ENCODE measurements at regions not wholly inside any gene's neighbourhood (a gene's known extent, or its start where the extent isn't known, plus 50 kb on each side); places are given as distances from the start of the nearest gene placed in this dataset.

- no peak for DNase-seq (ENCODE audit: low read depth in 1 of 2, low spot score in 1 of 2)
- in situ Hi-C loops (cut with HindIII; ENCODE audit: low pct_unique_long_range_greater_than_20kb, low sequenced_read_pairs), result no loop called here
- TF ChIP-seq JUND (IDR thresholded peaks at IDR 0.05; ENCODE audit: low read depth), result no peak
Observed at GRCh38 chr2:21299411-21299810, 175.6 kb downstream of the TDRD15 start.

GRCh38 chr2:21301871-21302455 is 178.2 kb downstream of the TDRD15 start:
- no peak for TF ChIP-seq JUND (IDR thresholded peaks at IDR 0.05; ENCODE audit: low read depth)
- in situ Hi-C loops (cut with HindIII; ENCODE audit: low pct_unique_long_range_greater_than_20kb, low sequenced_read_pairs), result no loop called here
- no peak for DNase-seq (ENCODE audit: low read depth in 1 of 2, low spot score in 1 of 2)

DNA sequence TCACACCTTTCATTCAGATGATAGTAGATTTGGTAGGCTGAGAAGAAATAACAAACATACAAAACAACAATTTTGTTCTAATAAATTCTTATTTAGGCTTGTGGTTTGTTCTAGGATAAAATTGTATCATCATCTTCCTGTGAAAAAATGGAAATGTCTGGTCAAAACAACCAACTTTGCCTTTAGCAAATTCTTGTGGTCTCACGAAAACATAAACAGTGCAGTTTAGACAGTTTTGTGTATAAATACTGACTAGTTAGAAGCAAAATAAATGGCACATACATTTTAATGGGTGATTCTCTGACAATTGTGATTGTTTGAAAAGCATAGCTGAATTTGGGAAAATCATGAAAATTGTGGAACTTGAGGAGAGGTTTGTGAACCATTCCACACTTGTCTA is 180.1 kb downstream of the TDRD15 start:
- no peak for DNase-seq (ENCODE audit: low read depth in 1 of 2, low spot score in 1 of 2)
- in situ Hi-C loops (cut with HindIII; ENCODE audit: low pct_unique_long_range_greater_than_20kb, low sequenced_read_pairs), result no loop called here
- no peak for TF ChIP-seq JUND (IDR thresholded peaks at IDR 0.05; ENCODE audit: low read depth)

DNA sequence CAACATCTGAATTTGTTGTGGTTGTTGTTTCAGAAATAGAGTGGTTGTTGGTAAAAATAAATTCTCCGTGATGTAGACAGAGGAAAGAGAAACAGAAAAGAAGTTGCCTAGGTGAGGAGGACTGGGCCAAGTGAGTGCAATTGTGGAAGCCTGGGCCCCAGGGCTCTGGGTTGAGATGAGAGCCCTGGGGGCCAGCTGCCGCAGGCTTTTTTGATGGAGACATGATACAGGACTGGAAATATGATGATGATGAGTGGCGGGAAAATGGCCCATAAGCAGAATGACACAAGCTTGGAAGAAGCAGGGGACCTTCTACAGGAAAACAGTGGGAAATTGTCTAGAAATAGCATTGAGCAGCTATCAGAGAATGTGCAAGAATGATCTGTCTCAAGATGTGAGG is 181.8 kb downstream of the TDRD15 start:
- TF ChIP-seq JUND (IDR thresholded peaks at IDR 0.05; ENCODE audit: low read depth), result no peak
- in situ Hi-C loops (cut with HindIII; ENCODE audit: low pct_unique_long_range_greater_than_20kb, low sequenced_read_pairs), result no loop called here
- DNase-seq (ENCODE audit: low read depth in 1 of 2, low spot score in 1 of 2), result no peak

GRCh38 chr2:21306235-21306634 is 182.5 kb downstream of the TDRD15 start:
- in situ Hi-C loops (cut with HindIII; ENCODE audit: low pct_unique_long_range_greater_than_20kb, low sequenced_read_pairs), result no loop called here
- no peak for DNase-seq (ENCODE audit: low read depth in 1 of 2, low spot score in 1 of 2)
- TF ChIP-seq JUND (IDR thresholded peaks at IDR 0.05; ENCODE audit: low read depth), result no peak

DNA sequence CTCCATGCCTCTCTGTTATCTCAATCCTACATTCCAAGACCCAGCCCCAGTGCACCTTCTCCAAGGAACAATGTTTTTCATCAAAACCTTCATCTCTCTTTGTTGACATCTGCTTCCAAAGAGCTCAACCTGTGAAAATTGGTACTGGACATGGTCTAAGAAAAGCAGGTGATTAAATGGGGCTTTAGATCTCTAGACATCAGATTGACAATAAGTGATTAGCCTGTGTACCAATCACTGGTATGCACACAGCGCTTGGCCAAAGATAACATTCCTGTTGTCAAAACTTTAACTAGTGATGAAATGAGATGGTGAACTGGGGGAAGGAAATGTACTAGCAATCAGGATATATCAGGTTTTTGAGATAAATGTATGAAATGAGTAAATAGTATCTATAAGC is 183.3 kb downstream of the TDRD15 start:
- TF ChIP-seq JUND (IDR thresholded peaks at IDR 0.05; ENCODE audit: low read depth), result no peak
- in situ Hi-C loops (cut with HindIII; ENCODE audit: low pct_unique_long_range_greater_than_20kb, low sequenced_read_pairs), result no loop called here

GRCh38 chr2:21310493-21310892 is 186.7 kb downstream of the TDRD15 start:
- in situ Hi-C loops (cut with HindIII; ENCODE audit: low pct_unique_long_range_greater_than_20kb, low sequenced_read_pairs), result no loop called here
- no peak for TF ChIP-seq JUND (IDR thresholded peaks at IDR 0.05; ENCODE audit: low read depth)
- no peak for DNase-seq (ENCODE audit: low read depth in 1 of 2, low spot score in 1 of 2)

More for the DNA sequence above, 183.3 kb downstream of the TDRD15 start:
- no peak for DNase-seq (ENCODE audit: low read depth in 1 of 2, low spot score in 1 of 2)

GRCh38 chr2:21314322-21314835 is 190.6 kb downstream of the TDRD15 start:
- in situ Hi-C loops (cut with HindIII; ENCODE audit: low pct_unique_long_range_greater_than_20kb, low sequenced_read_pairs), result no loop called here
- DNase-seq (ENCODE audit: low read depth in 1 of 2, low spot score in 1 of 2), result no peak
- no peak for TF ChIP-seq JUND (IDR thresholded peaks at IDR 0.05; ENCODE audit: low read depth)

DNA sequence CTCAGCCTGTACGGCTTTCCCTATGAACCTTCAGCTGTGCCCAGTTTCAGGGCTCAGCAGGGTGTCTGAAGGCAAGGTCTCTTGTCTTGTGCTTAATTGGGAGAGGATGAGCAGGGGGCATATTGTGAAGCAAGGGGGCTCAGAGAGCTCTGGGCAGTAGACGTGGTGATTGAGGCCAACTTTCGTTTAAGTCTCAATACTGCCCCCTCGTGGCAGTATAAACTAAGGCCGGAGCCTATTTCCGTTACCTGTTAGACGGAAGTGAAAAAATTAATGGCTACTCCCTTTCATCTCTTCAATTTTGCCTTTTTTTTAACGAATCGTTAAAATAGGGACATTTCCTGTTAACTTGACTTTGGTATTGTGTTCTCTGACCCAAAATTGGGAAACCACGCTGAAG is 193.4 kb downstream of the TDRD15 start:
- in situ Hi-C loops (cut with HindIII; ENCODE audit: low pct_unique_long_range_greater_than_20kb, low sequenced_read_pairs), result no loop called here
- TF ChIP-seq JUND (IDR thresholded peaks at IDR 0.05; ENCODE audit: low read depth), result no peak
- peak in 1 of 2 experiments; percentile 15 for DNase-seq (ENCODE audit: low read depth in 1 of 2, low spot score in 1 of 2)

DNA sequence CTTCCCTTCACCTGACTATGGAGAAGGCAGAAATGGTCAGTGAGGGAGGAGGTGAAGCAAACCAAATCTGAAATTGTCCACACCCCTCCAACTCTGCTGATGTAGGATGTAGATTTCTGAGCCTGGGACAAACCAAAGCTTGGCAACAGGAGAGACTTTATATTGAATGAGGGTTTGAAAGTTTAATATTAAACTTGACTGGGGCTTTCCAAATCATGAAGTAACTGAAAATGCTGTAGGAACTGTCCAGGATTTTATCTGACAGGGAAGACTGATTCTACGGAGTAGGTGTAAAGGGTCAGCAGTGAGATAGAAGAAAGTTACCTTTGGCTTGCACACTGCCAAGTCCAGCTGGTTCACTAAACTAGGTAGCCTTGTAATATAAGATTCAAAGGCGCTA is 194.5 kb downstream of the TDRD15 start:
- in situ Hi-C loops (cut with HindIII; ENCODE audit: low pct_unique_long_range_greater_than_20kb, low sequenced_read_pairs), result no loop called here
- TF ChIP-seq JUND (IDR thresholded peaks at IDR 0.05; ENCODE audit: low read depth), result no peak
- no peak for DNase-seq (ENCODE audit: low read depth in 1 of 2, low spot score in 1 of 2)

DNA sequence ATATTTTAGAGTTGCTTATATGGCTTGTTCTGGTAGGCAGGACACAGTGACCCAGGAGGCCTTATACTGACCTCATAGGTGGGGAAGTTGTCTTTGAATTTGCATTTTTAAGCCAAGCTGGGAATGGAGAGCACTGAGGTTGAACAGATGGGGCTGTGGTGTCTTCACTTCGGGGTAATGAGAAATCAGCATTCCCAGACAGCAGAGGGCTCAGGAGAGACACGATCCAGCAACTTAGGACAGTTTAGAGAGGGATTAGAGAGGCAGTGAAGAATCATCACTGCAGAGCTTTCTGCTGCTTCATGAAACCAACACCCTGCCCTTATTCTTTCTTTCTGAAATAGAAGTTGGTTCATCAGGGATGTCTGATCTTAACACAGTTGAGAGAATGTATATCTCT is 202.4 kb downstream of the TDRD15 start:
- no peak for TF ChIP-seq JUND (IDR thresholded peaks at IDR 0.05; ENCODE audit: low read depth)
- in situ Hi-C loops (cut with HindIII; ENCODE audit: low pct_unique_long_range_greater_than_20kb, low sequenced_read_pairs), result no loop called here
- DNase-seq (ENCODE audit: low read depth in 1 of 2, low spot score in 1 of 2), result no peak

DNA sequence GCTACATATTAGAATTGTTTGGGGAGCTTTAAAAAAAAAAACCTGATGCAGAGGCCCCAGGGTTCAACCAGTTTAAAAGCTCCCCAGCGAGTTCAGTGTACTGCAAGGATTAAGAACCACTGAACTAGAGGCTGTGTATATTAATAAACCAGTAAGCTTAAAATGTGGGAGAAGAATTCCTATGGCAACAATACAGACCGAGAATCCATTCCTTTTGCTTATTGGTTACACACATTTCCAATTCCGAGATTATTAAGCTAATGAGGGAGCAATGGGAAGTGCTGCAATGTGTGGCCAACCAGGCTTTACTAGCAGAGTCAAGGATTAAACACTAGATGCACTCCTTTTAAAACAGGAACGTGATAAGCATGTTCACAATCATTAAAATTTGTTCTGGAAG is 204.4 kb downstream of the TDRD15 start:
- no peak for TF ChIP-seq JUND (IDR thresholded peaks at IDR 0.05; ENCODE audit: low read depth)
- in situ Hi-C loops (cut with HindIII; ENCODE audit: low pct_unique_long_range_greater_than_20kb, low sequenced_read_pairs), result no loop called here

DNA sequence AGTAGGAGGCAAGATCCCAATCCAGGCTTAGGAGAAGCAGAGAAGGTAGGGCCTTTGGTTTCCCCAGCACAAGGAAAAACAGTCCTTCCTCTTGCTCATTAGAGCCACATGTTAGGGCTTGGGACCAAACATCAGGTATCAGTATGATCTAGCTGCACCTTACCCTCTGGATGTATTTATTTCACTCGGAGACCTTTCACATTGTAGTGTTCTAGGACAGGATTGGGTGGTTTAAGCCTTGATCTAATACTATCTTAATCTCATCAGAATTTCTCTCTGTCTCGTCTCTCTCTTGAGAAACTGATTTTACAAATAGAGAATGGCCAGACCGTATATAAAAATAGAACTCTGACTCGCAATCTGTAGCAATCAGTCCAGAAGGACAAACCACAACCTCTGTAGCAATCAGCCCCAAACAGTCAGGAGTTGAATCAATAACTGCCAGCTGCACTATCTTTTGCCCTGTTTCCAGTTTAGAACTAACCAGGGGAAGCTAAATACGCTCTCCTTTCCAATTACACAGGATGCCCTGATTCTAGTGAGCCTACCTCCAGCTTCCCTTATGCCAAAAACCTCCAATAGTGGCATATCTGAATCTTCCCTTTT is 207.1 kb downstream of the TDRD15 start:
- no peak for DNase-seq (ENCODE audit: low read depth in 1 of 2, low spot score in 1 of 2)
- in situ Hi-C loops (cut with HindIII; ENCODE audit: low pct_unique_long_range_greater_than_20kb, low sequenced_read_pairs), result no loop called here
- no peak for TF ChIP-seq JUND (IDR thresholded peaks at IDR 0.05; ENCODE audit: low read depth)

More for the DNA sequence above, 204.4 kb downstream of the TDRD15 start:
- DNase-seq (ENCODE audit: low read depth in 1 of 2, low spot score in 1 of 2), result no peak
